Peyer's patch (tissue), 4 donors: ENCODE measurements at regions not wholly inside any gene's neighbourhood (a gene's known extent, or its start where the extent isn't known, plus 50 kb on each side); places are given as distances from the start of the nearest gene placed in this dataset.

Experiments used
- CTCF ChIP-seq, 6 experiments: fragments of 450-650 bp in 4 of 6; fragments of 200-600 bp in 2 of 6; sonication (generic) in 1 of 6; IDR thresholded peaks; one replicate each; pipeline ENCODE4 v1.5.1; 2017 to 2019; ENCODE audit warnings: antibody characterized with exemption in 6 of 6, mild to moderate bottlenecking in 3 of 6, moderate library complexity in 1 of 6
- POLR2A ChIP-seq, 2 donors: fragments of 450-650 bp; IDR thresholded peaks; one replicate each; pipeline ENCODE4 v1.5.1; 2017; ENCODE audit warnings: antibody characterized with exemption in 2 of 2, mild to moderate bottlenecking in 2 of 2, moderate library complexity in 2 of 2

GRCh38 chr6:90658497-90658896 lies 71.6 kb upstream of the MAP3K7 start:
- TF ChIP-seq CTCF (IDR thresholded peaks at IDR 0.05), result no peak
- no peak for TF ChIP-seq POLR2A (IDR thresholded peaks at IDR 0.05)
